ENCODE measurements at regions not wholly inside any gene's neighbourhood (a gene's known extent, or its start where the extent isn't known, plus 50 kb on each side); places are given as distances from the start of the nearest gene placed in this dataset.
"Not testable (repeated sequence)": the region's sequence is repeated elsewhere in the genome, so short reads cannot be mapped to it uniquely, and the experiment has no call there.

- Mint-ChIP-seq H3K9me3 (ENCODE audit: unreplicated experiment) (no peaks in the 10 kb centered on the region), H3K27me3 (ENCODE audit: unreplicated experiment) (no peaks in the 10 kb centered on the region), H3K27ac (ENCODE audit: unreplicated experiment) (no peak overlapping the region), H3K4me3 (ENCODE audit: unreplicated experiment) (no peak overlapping the region), H3K36me3 (ENCODE audit: unreplicated experiment) (no peaks in the 10 kb centered on the region), H3K4me1 (ENCODE audit: low read depth, unreplicated experiment) (no peaks in the 10 kb centered on the region)
- no peak for TF ChIP-seq CTCF (IDR thresholded peaks at IDR 0.05; ENCODE audit: partially characterized antibody, unreplicated experiment)
- DNase-seq: no peak
Observed at GRCh38 chr5:60024104-60024503, 130.6 kb upstream of the PDE4D start.

GRCh38 chr5:60023255-60023654, 129.7 kb upstream of the PDE4D start:
- TF ChIP-seq CTCF (IDR thresholded peaks at IDR 0.05; ENCODE audit: partially characterized antibody, unreplicated experiment): no peak
- Mint-ChIP-seq H3K27me3 (ENCODE audit: unreplicated experiment) (no peaks in the 10 kb centered on the region), H3K27ac (ENCODE audit: unreplicated experiment) (no peak overlapping the region), H3K9me3 (ENCODE audit: unreplicated experiment) (no peaks in the 10 kb centered on the region), H3K4me1 (ENCODE audit: low read depth, unreplicated experiment) (no peaks in the 10 kb centered on the region), H3K36me3 (ENCODE audit: unreplicated experiment) (no peaks in the 10 kb centered on the region), H3K4me3 (ENCODE audit: unreplicated experiment) (no peak overlapping the region)
- no peak for DNase-seq

GRCh38 chr5:60020457-60020856, 126.9 kb upstream of the PDE4D start:
- no peak overlapping the region for H3K4me3 Mint-ChIP-seq (ENCODE audit: unreplicated experiment)
- H3K27me3 Mint-ChIP-seq (ENCODE audit: unreplicated experiment): no peaks in the 10 kb centered on the region
- H3K4me1 Mint-ChIP-seq (ENCODE audit: low read depth, unreplicated experiment): no peaks in the 10 kb centered on the region
- peaks cover 2% of the 10 kb centered on the region for H3K9me3 Mint-ChIP-seq (ENCODE audit: unreplicated experiment)
- no peak for TF ChIP-seq CTCF (IDR thresholded peaks at IDR 0.05; ENCODE audit: partially characterized antibody, unreplicated experiment)
- H3K27ac Mint-ChIP-seq (ENCODE audit: unreplicated experiment): no peak overlapping the region
- H3K36me3 Mint-ChIP-seq (ENCODE audit: unreplicated experiment): no peaks in the 10 kb centered on the region
- no peak for DNase-seq

- H3K36me3 Mint-ChIP-seq (ENCODE audit: unreplicated experiment); H3K27me3 Mint-ChIP-seq (ENCODE audit: unreplicated experiment); H3K27ac Mint-ChIP-seq (ENCODE audit: unreplicated experiment); DNase-seq; H3K4me1 Mint-ChIP-seq (ENCODE audit: low read depth, unreplicated experiment); H3K4me3 Mint-ChIP-seq (ENCODE audit: unreplicated experiment); H3K9me3 Mint-ChIP-seq (ENCODE audit: unreplicated experiment): not testable (repeated sequence)
Observed at GRCh38 chr5:60018960-60019359, 125.4 kb upstream of the PDE4D start.

GRCh38 chr5:60018091-60018490, 124.6 kb upstream of the PDE4D start:
- H3K4me1 Mint-ChIP-seq (ENCODE audit: low read depth, unreplicated experiment): no peaks in the 10 kb centered on the region
- TF ChIP-seq CTCF (IDR thresholded peaks at IDR 0.05; ENCODE audit: partially characterized antibody, unreplicated experiment): no peak

GRCh38 chr5:60014331-60014730, 120.8 kb upstream of the PDE4D start:
- H3K4me1 Mint-ChIP-seq (ENCODE audit: low read depth, unreplicated experiment): no peaks in the 10 kb centered on the region
- H3K9me3 Mint-ChIP-seq (ENCODE audit: unreplicated experiment): peaks cover 2% of the 10 kb centered on the region
- no peak for DNase-seq
- H3K4me3 Mint-ChIP-seq (ENCODE audit: unreplicated experiment): no peak overlapping the region
- no peaks in the 10 kb centered on the region for H3K27me3 Mint-ChIP-seq (ENCODE audit: unreplicated experiment)
- H3K27ac Mint-ChIP-seq (ENCODE audit: unreplicated experiment): no peak overlapping the region
- H3K36me3 Mint-ChIP-seq (ENCODE audit: unreplicated experiment): no peaks in the 10 kb centered on the region
- TF ChIP-seq CTCF (IDR thresholded peaks at IDR 0.05; ENCODE audit: partially characterized antibody, unreplicated experiment): no peak

More at GRCh38 chr5:60018091-60018490, 124.6 kb upstream of the PDE4D start:
- Mint-ChIP-seq H3K9me3 (ENCODE audit: unreplicated experiment) (peaks cover 2% of the 10 kb centered on the region), H3K36me3 (ENCODE audit: unreplicated experiment) (no peaks in the 10 kb centered on the region), H3K27me3 (ENCODE audit: unreplicated experiment) (no peaks in the 10 kb centered on the region), H3K27ac (ENCODE audit: unreplicated experiment) (no peak overlapping the region), H3K4me3 (ENCODE audit: unreplicated experiment) (no peak overlapping the region)
- no peak for DNase-seq

Measured in glutamatergic neuron (in vitro differentiated cells).